ENCODE measurements at regions not wholly inside any gene's neighbourhood (a gene's known extent, or its start where the extent isn't known, plus 50 kb on each side); places are given as distances from the start of the nearest gene placed in this dataset.
"Not testable (repeated sequence)": the region's sequence is repeated elsewhere in the genome, so short reads cannot be mapped to it uniquely, and the experiment has no call there.

- no peaks in the 10 kb centered on the region for H3K79me2 ChIP-seq (ENCODE audit: control insufficient read depth, low read length)
- no peaks in the 10 kb centered on the region for H3K4me1 ChIP-seq (ENCODE audit: control insufficient read depth, low read length)
- no peak overlapping the region for H3K27ac ChIP-seq (ENCODE audit: low read depth, low read length)
- H3K9me2 ChIP-seq (replicated peaks; ENCODE audit: control insufficient read depth, low read length) = no peaks in the 10 kb centered on the region
- H3F3A ChIP-seq (ENCODE audit: control insufficient read depth, insufficient read depth) = no peaks in the 10 kb centered on the region
- H3K9me3 ChIP-seq (ENCODE audit: control insufficient read depth, insufficient read depth, low read length) = no peaks in the 10 kb centered on the region
- no peaks in the 10 kb centered on the region for H3K27me3 ChIP-seq (ENCODE audit: control insufficient read depth, low read length)
- H3K4me3 ChIP-seq (ENCODE audit: low read length) = no peak overlapping the region
- no peak for TF ChIP-seq EZH2phosphoT487 (IDR thresholded peaks at IDR 0.05; ENCODE audit: borderline replicate concordance, low read length)
- TF ChIP-seq, protein P1, sequence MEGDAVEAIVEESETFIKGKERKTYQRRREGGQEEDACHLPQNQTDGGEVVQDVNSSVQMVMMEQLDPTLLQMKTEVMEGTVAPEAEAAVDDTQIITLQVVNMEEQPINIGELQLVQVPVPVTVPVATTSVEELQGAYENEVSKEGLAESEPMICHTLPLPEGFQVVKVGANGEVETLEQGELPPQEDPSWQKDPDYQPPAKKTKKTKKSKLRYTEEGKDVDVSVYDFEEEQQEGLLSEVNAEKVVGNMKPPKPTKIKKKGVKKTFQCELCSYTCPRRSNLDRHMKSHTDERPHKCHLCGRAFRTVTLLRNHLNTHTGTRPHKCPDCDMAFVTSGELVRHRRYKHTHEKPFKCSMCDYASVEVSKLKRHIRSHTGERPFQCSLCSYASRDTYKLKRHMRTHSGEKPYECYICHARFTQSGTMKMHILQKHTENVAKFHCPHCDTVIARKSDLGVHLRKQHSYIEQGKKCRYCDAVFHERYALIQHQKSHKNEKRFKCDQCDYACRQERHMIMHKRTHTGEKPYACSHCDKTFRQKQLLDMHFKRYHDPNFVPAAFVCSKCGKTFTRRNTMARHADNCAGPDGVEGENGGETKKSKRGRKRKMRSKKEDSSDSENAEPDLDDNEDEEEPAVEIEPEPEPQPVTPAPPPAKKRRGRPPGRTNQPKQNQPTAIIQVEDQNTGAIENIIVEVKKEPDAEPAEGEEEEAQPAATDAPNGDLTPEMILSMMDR (IDR thresholded peaks at IDR 0.05; ENCODE audit: low read depth, low read length, poor library complexity, severe bottlenecking) = no peak
- H3K4me2 ChIP-seq (ENCODE audit: low read length) = no peak overlapping the region
- H3K36me3 ChIP-seq (ENCODE audit: control insufficient read depth, low read length) = no peaks in the 10 kb centered on the region
- no peaks in the 10 kb centered on the region for H4K20me1 ChIP-seq (ENCODE audit: control insufficient read depth, insufficient read depth, low read depth, low read length)
Observed at GRCh38 chr1:184176058-184176457, 124.5 kb downstream of the TSEN15 start.

DNA sequence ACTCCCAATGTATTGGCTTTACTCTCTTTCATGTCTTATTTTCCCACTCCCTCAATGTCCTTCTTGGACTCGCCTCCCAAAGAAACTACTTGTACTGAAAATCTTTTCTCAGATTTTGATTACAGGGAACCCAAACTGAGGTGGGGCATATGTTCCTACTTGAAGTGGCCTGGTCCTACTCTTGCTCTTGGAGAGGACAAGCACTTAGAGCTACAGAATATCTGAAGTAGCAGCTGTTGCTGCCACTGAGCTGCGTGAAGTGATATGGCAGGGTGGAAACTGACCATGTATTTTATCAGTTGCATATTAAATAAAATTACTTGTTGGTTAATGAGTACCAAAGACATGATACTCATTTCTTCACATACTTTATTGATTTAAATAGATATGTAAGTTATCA lies 129.5 kb downstream of the TSEN15 start:
- Histone ChIP-seq H3K27ac (ENCODE audit: low read depth, low read length) (no peak overlapping the region), H3K4me2 (ENCODE audit: low read length) (no peak overlapping the region), H3K9me2 (replicated peaks; ENCODE audit: control insufficient read depth, low read length) (no peaks in the 10 kb centered on the region), H4K20me1 (ENCODE audit: control insufficient read depth, insufficient read depth, low read depth, low read length) (no peaks in the 10 kb centered on the region), H3K79me2 (ENCODE audit: control insufficient read depth, low read length) (no peaks in the 10 kb centered on the region), H3F3A (ENCODE audit: control insufficient read depth, insufficient read depth) (no peaks in the 10 kb centered on the region), H3K36me3 (ENCODE audit: control insufficient read depth, low read length) (no peaks in the 10 kb centered on the region), H3K4me1 (ENCODE audit: control insufficient read depth, low read length) (no peaks in the 10 kb centered on the region), H3K4me3 (ENCODE audit: low read length) (no peak overlapping the region), H3K27me3 (ENCODE audit: control insufficient read depth, low read length) (no peaks in the 10 kb centered on the region), H3K9me3 (ENCODE audit: control insufficient read depth, insufficient read depth, low read length) (no peaks in the 10 kb centered on the region)
- TF ChIP-seq, protein P1 (IDR thresholded peaks at IDR 0.05; ENCODE audit: low read depth, low read length, poor library complexity, severe bottlenecking) = no peak
- no peak for TF ChIP-seq EZH2phosphoT487 (IDR thresholded peaks at IDR 0.05; ENCODE audit: borderline replicate concordance, low read length)

GRCh38 chr1:184183919-184184318 lies 132.4 kb downstream of the TSEN15 start:
- Histone ChIP-seq H3K4me1 (ENCODE audit: control insufficient read depth, low read length) (no peaks in the 10 kb centered on the region), H4K20me1 (ENCODE audit: control insufficient read depth, insufficient read depth, low read depth, low read length) (no peaks in the 10 kb centered on the region), H3F3A (ENCODE audit: control insufficient read depth, insufficient read depth) (no peaks in the 10 kb centered on the region), H3K79me2 (ENCODE audit: control insufficient read depth, low read length) (no peaks in the 10 kb centered on the region), H3K27me3 (ENCODE audit: control insufficient read depth, low read length) (no peaks in the 10 kb centered on the region), H3K4me2 (ENCODE audit: low read length) (no peak overlapping the region), H3K4me3 (ENCODE audit: low read length) (no peak overlapping the region), H3K9me3 (ENCODE audit: control insufficient read depth, insufficient read depth, low read length) (no peaks in the 10 kb centered on the region), H3K36me3 (ENCODE audit: control insufficient read depth, low read length) (no peaks in the 10 kb centered on the region), H3K9me2 (replicated peaks; ENCODE audit: control insufficient read depth, low read length) (no peaks in the 10 kb centered on the region), H3K27ac (ENCODE audit: low read depth, low read length) (no peak overlapping the region)
- no peak for TF ChIP-seq EZH2phosphoT487 (IDR thresholded peaks at IDR 0.05; ENCODE audit: borderline replicate concordance, low read length)
- TF ChIP-seq, protein P1 (IDR thresholded peaks at IDR 0.05; ENCODE audit: low read depth, low read length, poor library complexity, severe bottlenecking) = no peak

- H4K20me1 ChIP-seq (ENCODE audit: control insufficient read depth, insufficient read depth, low read depth, low read length); H3K27me3 ChIP-seq (ENCODE audit: control insufficient read depth, low read length); H3K9me3 ChIP-seq (ENCODE audit: control insufficient read depth, insufficient read depth, low read length); H3K79me2 ChIP-seq (ENCODE audit: control insufficient read depth, low read length); H3K36me3 ChIP-seq (ENCODE audit: control insufficient read depth, low read length); H3K9me2 ChIP-seq (replicated peaks; ENCODE audit: control insufficient read depth, low read length); H3K4me2 ChIP-seq (ENCODE audit: low read length); H3K4me3 ChIP-seq (ENCODE audit: low read length); H3K4me1 ChIP-seq (ENCODE audit: control insufficient read depth, low read length); H3K27ac ChIP-seq (ENCODE audit: low read depth, low read length); H3F3A ChIP-seq (ENCODE audit: control insufficient read depth, insufficient read depth): not testable (repeated sequence)
Observed at GRCh38 chr1:184184614-184185013, 133.1 kb downstream of the TSEN15 start.
